Osteocyte (in vitro differentiated cells): ENCODE measurements at regions not wholly inside any gene's neighbourhood (a gene's known extent, or its start where the extent isn't known, plus 50 kb on each side); places are given as distances from the start of the nearest gene placed in this dataset.

Experiments used
- DNase-seq: peaks from one replicate; pipeline ENCODE4 v3.0.0; 2021; ENCODE audit warnings: mixed read lengths; ENCODE audit not compliant: unreplicated experiment; ENCODE audit errors: extremely low spot score
- H3K27ac Mint-ChIP-seq: one replicate; pipeline ENCODE4 v1.8.0; 2021; ENCODE audit warnings: mild to moderate bottlenecking, mixed read lengths; ENCODE audit not compliant: unreplicated experiment
- H3K27me3 Mint-ChIP-seq: one replicate; pipeline ENCODE4 v1.8.0; 2021; ENCODE audit warnings: mixed read lengths; ENCODE audit not compliant: unreplicated experiment
- H3K36me3 Mint-ChIP-seq: one replicate; pipeline ENCODE4 v1.8.0; 2021; ENCODE audit warnings: mixed read lengths; ENCODE audit not compliant: unreplicated experiment
- H3K4me1 Mint-ChIP-seq: one replicate; pipeline ENCODE4 v1.8.0; 2021; ENCODE audit warnings: mixed read lengths; ENCODE audit not compliant: unreplicated experiment
- H3K4me3 Mint-ChIP-seq: one replicate; pipeline ENCODE4 v1.8.0; 2021; ENCODE audit warnings: mild to moderate bottlenecking, moderate library complexity, mixed read lengths; ENCODE audit not compliant: unreplicated experiment
- H3K9me3 Mint-ChIP-seq: one replicate; pipeline ENCODE4 v1.8.0; 2021; ENCODE audit warnings: mixed read lengths; ENCODE audit not compliant: unreplicated experiment
- CTCF ChIP-seq: fragments of 200-600 bp; sonication (generic); IDR thresholded peaks from 2 replicates; pipeline ENCODE4 v1.5.0; 2021; ENCODE audit warnings: antibody characterized with exemption, mild to moderate bottlenecking, moderate library complexity

- Mint-ChIP-seq H3K27me3 (no peaks in the 10 kb centered on the region), H3K27ac (no peak overlapping the region)
Measured at GRCh38 chr13:37212826-37213225, 107.4 kb upstream of the CSNK1A1L start.

GRCh38 chr13:37211487-37211886 lies 106.0 kb upstream of the CSNK1A1L start:
- Mint-ChIP-seq H3K36me3 (no peaks in the 10 kb centered on the region), H3K4me1 (peaks cover 30% of the 10 kb centered on the region), H3K27ac (no peak overlapping the region), H3K9me3 (no peaks in the 10 kb centered on the region), H3K4me3 (no peak overlapping the region), H3K27me3 (no peaks in the 10 kb centered on the region)
- TF ChIP-seq CTCF: no peak
- no peak for DNase-seq

More at GRCh38 chr13:37212826-37213225, 107.4 kb upstream of the CSNK1A1L start:
- no peak for TF ChIP-seq CTCF
- Mint-ChIP-seq H3K36me3 (no peaks in the 10 kb centered on the region), H3K4me3 (no peak overlapping the region), H3K9me3 (peaks cover 4% of the 10 kb centered on the region), H3K4me1 (peaks cover 28% of the 10 kb centered on the region)
- no peak for DNase-seq

- Mint-ChIP-seq H3K4me3 (no peak overlapping the region), H3K4me1 (peaks cover 24% of the 10 kb centered on the region), H3K27me3 (no peaks in the 10 kb centered on the region), H3K27ac (no peak overlapping the region), H3K36me3 (no peaks in the 10 kb centered on the region), H3K9me3 (no peaks in the 10 kb centered on the region)
- DNase-seq: no peak
- TF ChIP-seq CTCF: no peak
Measured at GRCh38 chr13:37209621-37210580, 104.4 kb upstream of the CSNK1A1L start.

GRCh38 chr13:37207691-37208451 lies 102.4 kb upstream of the CSNK1A1L start:
- no peaks in the 10 kb centered on the region for H3K36me3 Mint-ChIP-seq
- no peaks in the 10 kb centered on the region for H3K27me3 Mint-ChIP-seq
- H3K4me1 Mint-ChIP-seq: peaks cover 27% of the 10 kb centered on the region
- peak overlapping the region; percentile 60 for H3K4me3 Mint-ChIP-seq
- no peaks in the 10 kb centered on the region for H3K9me3 Mint-ChIP-seq
- TF ChIP-seq CTCF: no peak
- H3K27ac Mint-ChIP-seq: peak overlapping the region; percentile 83
- DNase-seq: no peak

GRCh38 chr13:37202264-37202663 lies 96.8 kb upstream of the CSNK1A1L start:
- H3K4me1 Mint-ChIP-seq: peaks cover 22% of the 10 kb centered on the region
- peak overlapping the region; percentile 73 for H3K27ac Mint-ChIP-seq
- DNase-seq: no peak
- no peak overlapping the region for H3K4me3 Mint-ChIP-seq
- no peak for TF ChIP-seq CTCF
- no peaks in the 10 kb centered on the region for H3K9me3 Mint-ChIP-seq
- peaks cover 5% of the 10 kb centered on the region for H3K36me3 Mint-ChIP-seq
- H3K27me3 Mint-ChIP-seq: no peaks in the 10 kb centered on the region
